Cardiac muscle cell (in vitro differentiated cells and primary cell): ENCODE measurements at regions not wholly inside any gene's neighbourhood (a gene's known extent, or its start where the extent isn't known, plus 50 kb on each side); places are given as distances from the start of the nearest gene placed in this dataset.

Experiments used
- DNase-seq, 2 donors: peaks; one replicate each; pipeline versions ENCODE4 v3.0.0 to v3.0.0-alpha.2; 2010 to 2017; ENCODE audit warnings: low read depth in 1 of 2, low spot score in 1 of 2
- H3K27ac ChIP-seq: fragments of 200-600 bp; sonication (generic); 2 replicates; pipeline ENCODE4 v1.5.1; 2016
- H3K27me3 ChIP-seq: fragments of 200-600 bp; sonication (generic); 2 replicates; pipeline ENCODE4 v1.6.0; 2016; ENCODE audit warnings: control low read depth
- H3K36me3 ChIP-seq: fragments of 200-600 bp; sonication (generic); 2 replicates; pipeline ENCODE4 v1.5.1; 2016; ENCODE audit warnings: control low read depth
- H3K4me1 ChIP-seq: fragments of 200-600 bp; sonication (generic); 2 replicates; pipeline ENCODE4 v1.8.1; 2017; ENCODE audit warnings: low read depth, mild to moderate bottlenecking, mixed run types
- H3K4me3 ChIP-seq: fragments of 200-600 bp; sonication (generic); 2 replicates; pipeline ENCODE4 v1.5.1; 2016; ENCODE audit warnings: mild to moderate bottlenecking
- H3K9me3 ChIP-seq: fragments of 200-600 bp; sonication (generic); 2 replicates; pipeline ENCODE4 v1.5.1; 2017; ENCODE audit warnings: low read depth, mild to moderate bottlenecking, control low read depth
- TF ChIP-seq, protein P1 (sequence below): IDR thresholded peaks from 2 replicates; pipeline ENCODE4 v1.5.1; 2012; ENCODE audit warnings: low read depth, mild to moderate bottlenecking, low read length

DNA sequence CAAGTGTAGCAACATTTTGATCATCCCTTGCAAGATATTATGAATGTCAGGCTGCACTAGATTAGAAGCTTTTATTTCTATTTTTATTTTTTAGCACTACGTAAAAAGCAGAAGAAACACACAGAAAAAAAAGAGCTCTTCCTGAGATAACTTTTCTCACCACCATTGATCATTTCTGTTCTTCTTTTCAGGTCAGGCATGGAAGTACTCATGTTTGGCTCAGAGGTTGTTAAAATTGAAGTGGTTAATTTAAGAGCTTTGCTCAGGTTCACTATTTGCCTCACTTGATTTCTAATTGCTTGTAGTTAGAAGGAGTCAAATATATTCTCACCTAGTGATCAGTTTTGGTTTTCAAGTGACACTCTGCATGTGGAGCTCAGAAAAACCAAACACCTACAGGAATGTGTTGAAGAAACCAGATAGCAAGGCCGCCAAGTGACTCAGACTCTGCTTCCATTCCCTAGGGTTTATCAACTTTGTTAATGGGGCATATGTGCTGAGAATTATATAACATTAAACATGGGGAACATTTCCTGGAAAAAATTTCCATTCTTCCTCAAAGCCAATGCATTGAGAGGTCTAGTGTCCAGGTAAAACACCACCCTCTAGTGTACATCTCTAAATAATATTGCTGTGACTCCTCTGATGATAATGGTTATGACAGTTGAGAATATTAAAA is 679.8 kb downstream of the CETN3 start:
- TF ChIP-seq, protein P1, sequence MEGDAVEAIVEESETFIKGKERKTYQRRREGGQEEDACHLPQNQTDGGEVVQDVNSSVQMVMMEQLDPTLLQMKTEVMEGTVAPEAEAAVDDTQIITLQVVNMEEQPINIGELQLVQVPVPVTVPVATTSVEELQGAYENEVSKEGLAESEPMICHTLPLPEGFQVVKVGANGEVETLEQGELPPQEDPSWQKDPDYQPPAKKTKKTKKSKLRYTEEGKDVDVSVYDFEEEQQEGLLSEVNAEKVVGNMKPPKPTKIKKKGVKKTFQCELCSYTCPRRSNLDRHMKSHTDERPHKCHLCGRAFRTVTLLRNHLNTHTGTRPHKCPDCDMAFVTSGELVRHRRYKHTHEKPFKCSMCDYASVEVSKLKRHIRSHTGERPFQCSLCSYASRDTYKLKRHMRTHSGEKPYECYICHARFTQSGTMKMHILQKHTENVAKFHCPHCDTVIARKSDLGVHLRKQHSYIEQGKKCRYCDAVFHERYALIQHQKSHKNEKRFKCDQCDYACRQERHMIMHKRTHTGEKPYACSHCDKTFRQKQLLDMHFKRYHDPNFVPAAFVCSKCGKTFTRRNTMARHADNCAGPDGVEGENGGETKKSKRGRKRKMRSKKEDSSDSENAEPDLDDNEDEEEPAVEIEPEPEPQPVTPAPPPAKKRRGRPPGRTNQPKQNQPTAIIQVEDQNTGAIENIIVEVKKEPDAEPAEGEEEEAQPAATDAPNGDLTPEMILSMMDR = no peak
- Histone ChIP-seq H3K4me3 (no peak overlapping the region), H3K27ac (no peak overlapping the region), H3K9me3 (no peaks in the 10 kb centered on the region), H3K27me3 (no peaks in the 10 kb centered on the region), H3K4me1 (no peaks in the 10 kb centered on the region), H3K36me3 (no peaks in the 10 kb centered on the region)
- DNase-seq = peak in 1 of 2 donors; percentile 9

DNA sequence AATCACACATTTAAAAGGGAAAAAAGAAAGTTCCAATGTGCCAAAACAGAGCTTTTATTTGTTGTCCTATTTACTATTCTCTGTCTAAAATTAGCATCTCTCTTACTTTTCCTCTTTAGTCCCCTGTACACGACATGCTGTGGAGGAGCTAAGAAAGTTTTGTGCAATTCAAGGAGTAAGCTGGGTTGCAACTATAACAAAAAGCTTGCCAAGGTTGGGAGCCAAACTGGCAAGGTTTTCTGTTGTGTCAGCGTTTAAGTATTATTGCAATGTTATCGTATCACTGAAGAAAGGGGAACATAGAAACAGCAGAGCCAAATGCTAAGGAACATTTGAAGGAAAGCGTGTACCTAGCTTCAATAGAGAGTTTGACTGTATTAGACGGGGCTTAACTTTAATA is 680.8 kb downstream of the CETN3 start:
- H3K36me3 ChIP-seq = no peaks in the 10 kb centered on the region
- no peak overlapping the region for H3K4me3 ChIP-seq
- H3K27ac ChIP-seq = no peak overlapping the region
- no peaks in the 10 kb centered on the region for H3K9me3 ChIP-seq
- H3K4me1 ChIP-seq = no peaks in the 10 kb centered on the region
- H3K27me3 ChIP-seq = no peaks in the 10 kb centered on the region
- DNase-seq = peak in 1 of 2 donors; percentile 91
- TF ChIP-seq, protein P1 = no peak

DNA sequence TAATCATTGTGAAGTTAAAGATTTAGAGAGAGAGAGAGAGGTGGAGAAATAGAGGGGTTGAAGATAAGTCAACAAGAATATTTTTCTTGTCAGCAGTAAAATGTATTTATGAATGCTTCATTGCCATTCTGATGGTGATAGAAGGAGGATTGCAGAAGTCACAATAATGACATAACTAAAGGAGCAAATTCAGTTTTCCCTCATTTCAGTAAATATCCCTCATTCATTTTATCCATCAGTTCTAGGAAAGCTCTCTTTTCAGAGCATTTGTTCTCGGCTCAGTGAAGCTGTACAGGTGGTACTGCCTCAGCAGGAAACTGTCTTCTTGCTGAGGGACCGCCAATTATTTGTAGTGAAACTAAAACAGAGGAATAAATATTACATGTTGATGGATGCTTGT is 681.4 kb downstream of the CETN3 start:
- H3K4me1 ChIP-seq = no peaks in the 10 kb centered on the region
- no peaks in the 10 kb centered on the region for H3K27me3 ChIP-seq
- TF ChIP-seq, protein P1 = no peak
- no peaks in the 10 kb centered on the region for H3K36me3 ChIP-seq
- H3K4me3 ChIP-seq = no peak overlapping the region
- DNase-seq = no peak
- no peaks in the 10 kb centered on the region for H3K9me3 ChIP-seq
- H3K27ac ChIP-seq = no peak overlapping the region

DNA sequence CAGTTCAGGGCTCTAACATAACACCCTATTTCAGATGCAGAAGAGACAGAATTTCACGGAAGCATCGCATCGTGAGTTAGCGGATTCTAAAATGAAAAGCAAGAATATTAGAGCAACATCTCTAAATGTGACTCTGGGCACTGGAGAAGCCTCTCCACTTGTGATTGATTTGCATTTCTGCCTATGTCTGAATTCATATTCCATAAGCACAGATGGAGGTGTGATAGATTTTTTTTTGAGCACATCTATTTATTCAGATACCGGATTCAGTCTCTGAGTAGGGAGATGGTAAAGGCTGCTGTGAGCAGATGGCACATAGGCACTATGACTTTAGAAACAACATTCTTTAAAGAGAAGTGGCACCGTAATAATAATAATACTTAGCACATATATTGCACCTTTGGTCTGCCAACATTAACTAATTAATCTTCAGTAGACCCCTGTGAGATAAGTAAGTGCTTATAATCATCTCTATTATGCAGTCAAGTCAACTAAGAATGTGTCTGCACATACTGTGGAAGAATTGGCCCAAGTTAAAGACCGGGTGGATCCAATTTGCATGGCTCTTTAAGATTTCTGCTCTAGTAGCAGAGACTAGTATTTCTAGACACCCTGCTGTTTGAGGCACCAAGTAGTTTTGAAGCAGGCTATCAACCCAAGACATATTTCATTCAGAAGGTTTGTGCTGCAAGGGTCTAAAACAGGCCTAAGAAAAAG is 685.0 kb downstream of the CETN3 start:
- Histone ChIP-seq H3K4me1 (no peaks in the 10 kb centered on the region), H3K27me3 (no peaks in the 10 kb centered on the region), H3K27ac (no peak overlapping the region), H3K36me3 (no peaks in the 10 kb centered on the region), H3K9me3 (no peaks in the 10 kb centered on the region), H3K4me3 (no peak overlapping the region)
- TF ChIP-seq, protein P1 = no peak
- DNase-seq = no peak

DNA sequence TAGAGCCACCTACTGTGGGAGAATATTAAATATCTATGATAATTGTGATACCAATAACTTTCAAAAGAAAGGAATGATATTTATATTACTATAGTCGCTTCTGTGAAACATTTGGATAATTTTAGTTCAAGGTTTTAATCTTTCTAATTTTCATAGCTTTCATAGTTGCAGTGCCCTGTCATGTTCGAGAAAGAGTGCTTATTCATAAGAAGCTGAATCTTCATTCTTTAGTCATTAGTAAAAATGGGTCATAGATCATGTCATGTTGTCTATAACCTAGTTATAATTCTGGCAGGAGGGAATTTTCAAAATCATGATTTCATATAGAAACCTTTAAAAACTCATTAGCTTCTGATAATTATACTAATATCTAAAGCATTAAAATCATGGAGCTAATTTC is 685.6 kb downstream of the CETN3 start:
- Histone ChIP-seq H3K27me3 (no peaks in the 10 kb centered on the region), H3K27ac (no peak overlapping the region), H3K4me3 (no peak overlapping the region), H3K4me1 (no peaks in the 10 kb centered on the region), H3K9me3 (no peaks in the 10 kb centered on the region), H3K36me3 (no peaks in the 10 kb centered on the region)
- no peak for DNase-seq
- TF ChIP-seq, protein P1 = no peak
